ENCODE measurements at regions not wholly inside any gene's neighbourhood (a gene's known extent, or its start where the extent isn't known, plus 50 kb on each side); places are given as distances from the start of the nearest gene placed in this dataset.
"Not testable (repeated sequence)": the region's sequence is repeated elsewhere in the genome, so short reads cannot be mapped to it uniquely, and the experiment has no call there.

DNA sequence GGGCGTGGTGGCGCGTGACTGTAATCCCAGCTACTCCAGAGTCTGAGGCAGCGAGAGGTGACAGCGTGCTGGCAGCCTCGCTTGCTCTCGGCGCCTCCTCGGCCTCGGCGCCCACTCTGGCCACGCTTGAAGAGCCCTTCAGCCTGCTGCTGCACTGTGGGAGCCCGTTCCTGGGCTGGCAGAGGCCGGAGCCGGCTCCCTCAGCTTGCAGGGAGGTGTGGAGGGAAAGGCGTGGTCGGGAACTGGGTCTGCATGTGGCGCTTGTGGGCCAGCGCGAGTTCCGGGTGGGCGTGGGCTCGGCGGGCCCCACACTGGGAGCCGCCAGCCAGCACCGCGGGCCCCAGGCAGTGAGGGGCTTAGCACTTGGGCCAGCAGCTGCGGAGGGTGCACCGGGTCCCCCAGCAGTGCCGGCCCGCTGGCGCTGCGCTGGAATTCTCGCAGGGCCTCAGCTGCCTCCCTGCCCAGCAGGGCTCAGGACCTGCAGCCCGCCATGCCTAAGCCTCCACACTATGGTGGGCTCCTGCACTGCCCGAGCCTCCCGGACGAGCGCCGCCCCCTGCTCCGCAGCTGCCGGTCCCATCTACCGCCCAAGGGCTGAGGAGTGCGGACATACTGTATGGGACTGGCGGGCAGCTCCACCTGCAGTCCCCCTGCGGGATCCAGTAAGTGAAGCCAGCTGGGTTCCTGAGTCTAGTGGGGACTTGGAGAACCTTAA lies 1093.3 kb upstream of the CDH8 start:
- Mint-ChIP-seq H3K4me1 (no peaks in the 10 kb centered on the region), H3K9me3 (no peaks in the 10 kb centered on the region; a peak in 2 of 5 replicates), H3K27ac (no peak overlapping the region), H3K36me3 (ENCODE audit: insufficient read depth in 1 of 3, low read depth in 3 of 3) (0 out of 7 replicates have a peak, but pooled peaks cover 0 to 8% (median 0%) of the 10 kb centered on the region in 3 experiments), H3K27me3 (ENCODE audit: low read depth) (peaks cover 3% of the 10 kb centered on the region), H3K4me3 (no peak overlapping the region)
- no CpG with 5 or more reads among the region's 46 CpGs for WGBS (ENCODE audit: extremely low coverage, insufficient read length, low lambda C conversion rate)
- Histone ChIP-seq H3K14ac (ENCODE audit: insufficient read depth, low read length) (no peak overlapping the region), H2BK15ac (ENCODE audit: low read depth, low read length) (no peak overlapping the region), H3K27me3 (ENCODE audit: insufficient read depth, low read length) (no peaks in the 10 kb centered on the region), H2BK5ac (ENCODE audit: insufficient read length, low read length) (no peak overlapping the region), H3K4ac (ENCODE audit: low read depth, low read length) (no peak overlapping the region), H3T11ph (ENCODE audit: low read length) (no peak overlapping the region), H4K91ac (ENCODE audit: insufficient read length, low read depth, low read length) (no peak overlapping the region), H3K9ac (ENCODE audit: extremely low read depth, insufficient read length, low read length) (no peak overlapping the region), H2BK20ac (ENCODE audit: low read depth, low read length, poor library complexity, severe bottlenecking) (no peak overlapping the region), H4K20me1 (ENCODE audit: control insufficient read depth, insufficient read depth, insufficient read length) (no peaks in the 10 kb centered on the region), H3K18ac (ENCODE audit: insufficient read length, low read depth, low read length) (no peak overlapping the region), H3K4me2 (ENCODE audit: insufficient read depth, insufficient read length, low read length) (no peak overlapping the region), H4K5ac (ENCODE audit: insufficient read length, low read depth, low read length) (no peak overlapping the region), H3K79me2 (ENCODE audit: insufficient read depth, low read length) (no peaks in the 10 kb centered on the region), H2BK120ac (ENCODE audit: low read depth, low read length, poor library complexity, severe bottlenecking) (no peak overlapping the region), H3K23me2 (ENCODE audit: insufficient read length, low read depth, low read length, poor library complexity, severe bottlenecking) (no peaks in the 10 kb centered on the region), H3K9me3 (ENCODE audit: control insufficient read depth, low read depth, low read length) (no peaks in the 10 kb centered on the region), H3K27ac (ENCODE audit: insufficient read length, low read depth, low read length) (no peak overlapping the region), H2BK12ac (ENCODE audit: insufficient read length, low read depth, low read length) (no peak overlapping the region), H3K79me1 (ENCODE audit: insufficient read depth, low read depth, low read length, poor library complexity, severe bottlenecking) (no peaks in the 10 kb centered on the region), H3K4me1 (ENCODE audit: insufficient read depth, low read length) (no peaks in the 10 kb centered on the region), H4K8ac (replicated peaks; ENCODE audit: insufficient read length, low read depth, low read length) (no peak overlapping the region), H2AK5ac (ENCODE audit: insufficient read length, low read length) (no peak overlapping the region), H2AFZ (ENCODE audit: low read length) (no peak overlapping the region), H3K23ac (ENCODE audit: insufficient read length, low read depth, low read length) (no peak overlapping the region), H3K56ac (ENCODE audit: insufficient read length, low read depth, low read length) (no peak overlapping the region)
- TF ChIP-seq, protein P1, sequence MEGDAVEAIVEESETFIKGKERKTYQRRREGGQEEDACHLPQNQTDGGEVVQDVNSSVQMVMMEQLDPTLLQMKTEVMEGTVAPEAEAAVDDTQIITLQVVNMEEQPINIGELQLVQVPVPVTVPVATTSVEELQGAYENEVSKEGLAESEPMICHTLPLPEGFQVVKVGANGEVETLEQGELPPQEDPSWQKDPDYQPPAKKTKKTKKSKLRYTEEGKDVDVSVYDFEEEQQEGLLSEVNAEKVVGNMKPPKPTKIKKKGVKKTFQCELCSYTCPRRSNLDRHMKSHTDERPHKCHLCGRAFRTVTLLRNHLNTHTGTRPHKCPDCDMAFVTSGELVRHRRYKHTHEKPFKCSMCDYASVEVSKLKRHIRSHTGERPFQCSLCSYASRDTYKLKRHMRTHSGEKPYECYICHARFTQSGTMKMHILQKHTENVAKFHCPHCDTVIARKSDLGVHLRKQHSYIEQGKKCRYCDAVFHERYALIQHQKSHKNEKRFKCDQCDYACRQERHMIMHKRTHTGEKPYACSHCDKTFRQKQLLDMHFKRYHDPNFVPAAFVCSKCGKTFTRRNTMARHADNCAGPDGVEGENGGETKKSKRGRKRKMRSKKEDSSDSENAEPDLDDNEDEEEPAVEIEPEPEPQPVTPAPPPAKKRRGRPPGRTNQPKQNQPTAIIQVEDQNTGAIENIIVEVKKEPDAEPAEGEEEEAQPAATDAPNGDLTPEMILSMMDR (conservative IDR thresholded peaks at IDR 0.05), result no peak
- DNase-seq, result peak; percentile 34

DNA sequence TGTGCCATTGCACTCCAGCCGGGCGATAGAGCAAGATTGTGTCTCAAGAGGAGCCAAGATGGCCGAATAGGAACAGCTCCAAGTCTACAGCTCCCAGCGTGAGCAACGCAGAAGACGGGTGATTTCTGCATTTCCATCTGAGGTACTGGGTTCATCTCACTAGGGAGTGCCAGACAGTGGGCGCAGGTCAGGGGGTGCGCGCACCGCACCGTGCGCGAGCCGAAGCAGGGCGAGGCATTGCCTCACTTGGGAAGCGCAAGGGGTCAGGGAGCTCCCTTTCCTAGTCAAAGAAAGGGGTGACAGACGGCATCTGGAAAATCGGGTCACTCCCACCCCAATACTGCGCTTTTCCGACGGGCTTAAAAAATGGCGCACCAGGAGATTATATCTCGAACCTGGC lies 1083.7 kb upstream of the CDH8 start:
- H3K23ac ChIP-seq (ENCODE audit: insufficient read length, low read depth, low read length); H2BK15ac ChIP-seq (ENCODE audit: low read depth, low read length): not testable (repeated sequence)

More for the DNA sequence above, 1083.7 kb upstream of the CDH8 start:
- not testable (repeated sequence) for H2BK20ac ChIP-seq (ENCODE audit: low read depth, low read length, poor library complexity, severe bottlenecking); H4K8ac ChIP-seq (replicated peaks; ENCODE audit: insufficient read length, low read depth, low read length); H3K27ac Mint-ChIP-seq; H2BK12ac ChIP-seq (ENCODE audit: insufficient read length, low read depth, low read length); H3K27me3 Mint-ChIP-seq (ENCODE audit: low read depth); H3K4ac ChIP-seq (ENCODE audit: low read depth, low read length); H2BK5ac ChIP-seq (ENCODE audit: insufficient read length, low read length); H3K27me3 ChIP-seq (ENCODE audit: insufficient read depth, low read length); H3K79me1 ChIP-seq (ENCODE audit: insufficient read depth, low read depth, low read length, poor library complexity, severe bottlenecking); H2BK120ac ChIP-seq (ENCODE audit: low read depth, low read length, poor library complexity, severe bottlenecking); H3K14ac ChIP-seq (ENCODE audit: insufficient read depth, low read length); H2AFZ ChIP-seq (ENCODE audit: low read length); H2AK5ac ChIP-seq (ENCODE audit: insufficient read length, low read length); H4K5ac ChIP-seq (ENCODE audit: insufficient read length, low read depth, low read length); H3K56ac ChIP-seq (ENCODE audit: insufficient read length, low read depth, low read length); H3K9me3 ChIP-seq (ENCODE audit: control insufficient read depth, low read depth, low read length); H3K9ac ChIP-seq (ENCODE audit: extremely low read depth, insufficient read length, low read length); H4K20me1 ChIP-seq (ENCODE audit: control insufficient read depth, insufficient read depth, insufficient read length); H3K4me1 ChIP-seq (ENCODE audit: insufficient read depth, low read length); H3T11ph ChIP-seq (ENCODE audit: low read length); H3K4me3 Mint-ChIP-seq; H3K79me2 ChIP-seq (ENCODE audit: insufficient read depth, low read length); H3K4me1 Mint-ChIP-seq; H4K91ac ChIP-seq (ENCODE audit: insufficient read length, low read depth, low read length); DNase-seq; H3K23me2 ChIP-seq (ENCODE audit: insufficient read length, low read depth, low read length, poor library complexity, severe bottlenecking); H3K27ac ChIP-seq (ENCODE audit: insufficient read length, low read depth, low read length); H3K4me2 ChIP-seq (ENCODE audit: insufficient read depth, insufficient read length, low read length); H3K18ac ChIP-seq (ENCODE audit: insufficient read length, low read depth, low read length)
- Mint-ChIP-seq H3K9me3 (peaks cover 13 to 15% of the 10 kb centered on the region in 2 experiments; a peak in 4 of 5 replicates), H3K36me3 (ENCODE audit: insufficient read depth in 1 of 3, low read depth in 3 of 3) (peaks cover 5 to 14% (median 7%) of the 10 kb centered on the region in 3 experiments; a peak in 5 of 7 replicates)
- no CpG with 5 or more reads among the region's 23 CpGs for WGBS (ENCODE audit: extremely low coverage, insufficient read length, low lambda C conversion rate)

Data from H9 (cell line).